ENCODE measurements at regions not wholly inside any gene's neighbourhood (a gene's known extent, or its start where the extent isn't known, plus 50 kb on each side); places are given as distances from the start of the nearest gene placed in this dataset.

GRCh38 chr12:107236824-107237511, 143.6 kb upstream of the CRY1 start:
- H3K4me3 ChIP-seq, result no peak overlapping the region
- DNase-seq, result no peak
- H3K79me2 ChIP-seq (ENCODE audit: insufficient read depth), result no peaks in the 10 kb centered on the region
- H3K9me2 ChIP-seq (ENCODE audit: insufficient read depth), result no peaks in the 10 kb centered on the region
- no peaks in the 10 kb centered on the region for H3K4me1 ChIP-seq (ENCODE audit: insufficient read depth)
- H3K9ac ChIP-seq, result no peak overlapping the region
- no peak overlapping the region for H3K27ac ChIP-seq
- in situ Hi-C loops (cut with MboI), result no loop called here
- no peak overlapping the region for H3K4me2 ChIP-seq (ENCODE audit: unreplicated experiment)
- no peaks in the 10 kb centered on the region for H3K9me3 ChIP-seq (ENCODE audit: low read depth)
- TF ChIP-seq EZH2phosphoT487 (IDR thresholded peaks at IDR 0.05; ENCODE audit: insufficient read depth, low read depth), result no peak
- no peaks in the 10 kb centered on the region for H3K36me3 ChIP-seq (ENCODE audit: low read depth)
- H2AFZ ChIP-seq, result no peak overlapping the region
- no peaks in the 10 kb centered on the region for H3F3A ChIP-seq (ENCODE audit: insufficient read depth)
- H3K27me3 ChIP-seq (replicated peaks; ENCODE audit: insufficient read depth), result peaks cover 9% of the 10 kb centered on the region
- 36 to 46% methylated on average over 6 of the region's 6 CpGs for WGBS, 2 experiments (ENCODE audit: low coverage in 1 of 2, low lambda C conversion rate in 2 of 2, missing lambda C conversion rate in 2 of 2)
- no peaks in the 10 kb centered on the region for H4K20me1 ChIP-seq (ENCODE audit: insufficient read depth)

- WGBS, 2 experiments (ENCODE audit: low coverage in 1 of 2, low lambda C conversion rate in 2 of 2, missing lambda C conversion rate in 2 of 2), result 55 to 62% methylated on average over 3 of the region's 3 CpGs
- no peaks in the 10 kb centered on the region for H3K4me1 ChIP-seq (ENCODE audit: insufficient read depth)
- H3K36me3 ChIP-seq (ENCODE audit: low read depth), result no peaks in the 10 kb centered on the region
- peak; percentile 20 for DNase-seq
- peaks cover 14% of the 10 kb centered on the region for H3K27me3 ChIP-seq (replicated peaks; ENCODE audit: insufficient read depth)
- TF ChIP-seq EZH2phosphoT487 (IDR thresholded peaks at IDR 0.05; ENCODE audit: insufficient read depth, low read depth) (no peak), EZH2 (IDR thresholded peaks at IDR 0.05; ENCODE audit: insufficient read depth, poor library complexity, severe bottlenecking) (no peak)
- no peak overlapping the region for H3K27ac ChIP-seq
- H3K9me2 ChIP-seq (ENCODE audit: insufficient read depth), result no peaks in the 10 kb centered on the region
- H3F3A ChIP-seq (ENCODE audit: insufficient read depth), result no peaks in the 10 kb centered on the region
- no peak overlapping the region for H3K9ac ChIP-seq
- no peak overlapping the region for H2AFZ ChIP-seq
- H3K9me3 ChIP-seq (ENCODE audit: low read depth), result no peaks in the 10 kb centered on the region
- no peak overlapping the region for H3K4me2 ChIP-seq (ENCODE audit: unreplicated experiment)
- no peaks in the 10 kb centered on the region for H3K79me2 ChIP-seq (ENCODE audit: insufficient read depth)
- no peak overlapping the region for H3K4me3 ChIP-seq
- in situ Hi-C loops (cut with MboI), result no loop called here
- no peaks in the 10 kb centered on the region for H4K20me1 ChIP-seq (ENCODE audit: insufficient read depth)
Observed at GRCh38 chr12:107238296-107238695, 144.9 kb upstream of the CRY1 start.

- H3K9me3 ChIP-seq (ENCODE audit: low read depth), result no peaks in the 10 kb centered on the region
- TF ChIP-seq EZH2 (IDR thresholded peaks at IDR 0.05; ENCODE audit: insufficient read depth, poor library complexity, severe bottlenecking) (no peak), EZH2phosphoT487 (IDR thresholded peaks at IDR 0.05; ENCODE audit: insufficient read depth, low read depth) (no peak)
- H3K4me2 ChIP-seq (ENCODE audit: unreplicated experiment), result no peak overlapping the region
- H3K36me3 ChIP-seq (ENCODE audit: low read depth), result no peaks in the 10 kb centered on the region
- H3K4me3 ChIP-seq, result no peak overlapping the region
- peaks cover 14% of the 10 kb centered on the region for H3K27me3 ChIP-seq (replicated peaks; ENCODE audit: insufficient read depth)
- no peak overlapping the region for H3K27ac ChIP-seq
- H3K79me2 ChIP-seq (ENCODE audit: insufficient read depth), result no peaks in the 10 kb centered on the region
- no peak overlapping the region for H2AFZ ChIP-seq
- no peak overlapping the region for H3K9ac ChIP-seq
- no peaks in the 10 kb centered on the region for H3K4me1 ChIP-seq (ENCODE audit: insufficient read depth)
- no peaks in the 10 kb centered on the region for H3K9me2 ChIP-seq (ENCODE audit: insufficient read depth)
- in situ Hi-C loops (cut with MboI), result no loop called here
- no peaks in the 10 kb centered on the region for H4K20me1 ChIP-seq (ENCODE audit: insufficient read depth)
- H3F3A ChIP-seq (ENCODE audit: insufficient read depth), result no peaks in the 10 kb centered on the region
- DNase-seq, result no peak
- 41 to 48% methylated on average over 1 of the region's 1 CpG for WGBS, 2 experiments (ENCODE audit: low coverage in 1 of 2, low lambda C conversion rate in 2 of 2, missing lambda C conversion rate in 2 of 2)
Observed at GRCh38 chr12:107241411-107241810, 148.1 kb upstream of the CRY1 start.

- Histone ChIP-seq H4K20me1 (ENCODE audit: insufficient read depth) (no peaks in the 10 kb centered on the region), H3K36me3 (ENCODE audit: low read depth) (no peaks in the 10 kb centered on the region), H3F3A (ENCODE audit: insufficient read depth) (no peaks in the 10 kb centered on the region), H3K4me3 (no peak overlapping the region), H3K4me1 (ENCODE audit: insufficient read depth) (no peaks in the 10 kb centered on the region), H3K27me3 (replicated peaks; ENCODE audit: insufficient read depth) (peaks cover 14% of the 10 kb centered on the region; the same call in 1 of the 2 replicates), H3K4me2 (ENCODE audit: unreplicated experiment) (no peak overlapping the region), H3K9me3 (ENCODE audit: low read depth) (no peaks in the 10 kb centered on the region), H3K9ac (no peak overlapping the region), H3K79me2 (ENCODE audit: insufficient read depth) (no peaks in the 10 kb centered on the region), H3K9me2 (ENCODE audit: insufficient read depth) (no peaks in the 10 kb centered on the region), H2AFZ (no peak overlapping the region), H3K27ac (no peak overlapping the region)
- no peak for DNase-seq
- WGBS, 2 experiments (ENCODE audit: low coverage in 1 of 2, low lambda C conversion rate in 2 of 2, missing lambda C conversion rate in 2 of 2), result 0 to 3% methylated on average over 4 of the region's 4 CpGs
- TF ChIP-seq EZH2phosphoT487 (IDR thresholded peaks at IDR 0.05; ENCODE audit: insufficient read depth, low read depth), result no peak
- no peak for TF ChIP-seq EZH2 (IDR thresholded peaks at IDR 0.05; ENCODE audit: insufficient read depth, poor library complexity, severe bottlenecking)
- in situ Hi-C loops (cut with MboI), result no loop called here
Observed at GRCh38 chr12:107242189-107242588, 148.8 kb upstream of the CRY1 start.

Data from GM23248 (cell line).